ENCODE measurements at regions not wholly inside any gene's neighbourhood (a gene's known extent, or its start where the extent isn't known, plus 50 kb on each side); places are given as distances from the start of the nearest gene placed in this dataset.

DNA sequence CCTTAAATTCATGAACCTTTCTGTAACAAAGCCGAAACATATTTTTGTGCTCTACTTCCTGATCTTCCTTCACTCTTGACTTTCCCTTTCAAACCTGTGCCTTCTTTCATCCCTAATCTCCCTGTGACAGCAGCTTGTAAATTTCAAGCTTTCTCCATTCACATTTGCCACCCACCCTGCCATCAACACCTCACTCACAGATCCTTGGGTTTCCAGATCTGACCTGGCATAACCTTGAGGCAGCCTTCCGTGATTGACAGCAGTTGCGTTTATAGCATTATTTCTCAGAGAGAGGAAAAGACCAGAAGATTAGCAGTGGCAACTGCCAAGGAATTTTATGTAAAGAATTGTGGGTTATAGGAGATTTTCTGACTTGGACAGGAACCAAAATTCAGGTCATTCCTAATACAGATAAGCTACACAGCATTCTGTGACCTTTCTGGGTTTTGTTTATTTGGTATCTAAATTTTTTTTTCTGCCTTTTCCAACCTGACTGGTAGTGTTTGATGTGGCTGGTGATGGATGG is 260.0 kb downstream of the NR2F1-AS1 start:
- no peak for DNase-seq (ENCODE audit: low read depth in 2 of 3, low spot score in 1 of 3)

DNA sequence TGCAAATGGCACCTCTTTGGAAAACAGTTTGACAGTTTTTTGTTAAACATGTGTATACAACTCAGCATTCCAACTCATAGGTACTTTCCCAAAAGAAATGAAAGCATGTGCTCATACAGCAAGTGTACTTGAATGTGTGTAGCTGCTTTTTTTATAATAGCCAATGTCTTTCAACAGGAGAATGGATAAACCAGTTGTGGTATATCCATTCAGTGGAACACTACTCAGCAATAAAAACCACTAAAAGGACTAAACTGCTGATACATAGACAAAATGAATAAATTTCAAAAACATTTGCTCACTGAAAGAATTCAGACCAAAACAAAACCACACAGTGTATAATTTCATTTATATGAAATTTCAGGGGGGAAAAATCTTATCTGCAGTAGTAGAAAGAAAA is 267.3 kb downstream of the NR2F1-AS1 start:
- DNase-seq (ENCODE audit: low read depth in 2 of 3, low spot score in 1 of 3) = no peak

DNA sequence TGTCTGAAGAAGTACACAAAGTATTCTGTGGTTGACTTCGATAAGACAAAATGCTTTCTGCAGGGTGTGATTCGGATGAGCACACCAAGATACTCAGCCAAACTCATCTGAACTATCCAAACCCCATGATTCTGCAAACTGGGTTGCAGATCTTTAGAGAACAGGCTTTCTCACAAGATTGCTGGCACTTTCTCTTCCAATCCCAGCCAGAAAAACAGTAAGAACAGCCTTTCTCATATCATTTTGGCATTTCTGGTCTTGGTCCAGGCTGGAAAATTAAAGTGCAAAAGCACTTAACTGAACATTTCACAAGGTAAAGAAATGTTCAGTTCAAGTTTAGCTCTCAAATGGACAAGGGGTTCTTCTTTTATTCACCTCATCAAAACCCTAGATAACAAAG is 269.1 kb downstream of the NR2F1-AS1 start:
- DNase-seq (ENCODE audit: low read depth in 2 of 3, low spot score in 1 of 3) = no peak

DNA sequence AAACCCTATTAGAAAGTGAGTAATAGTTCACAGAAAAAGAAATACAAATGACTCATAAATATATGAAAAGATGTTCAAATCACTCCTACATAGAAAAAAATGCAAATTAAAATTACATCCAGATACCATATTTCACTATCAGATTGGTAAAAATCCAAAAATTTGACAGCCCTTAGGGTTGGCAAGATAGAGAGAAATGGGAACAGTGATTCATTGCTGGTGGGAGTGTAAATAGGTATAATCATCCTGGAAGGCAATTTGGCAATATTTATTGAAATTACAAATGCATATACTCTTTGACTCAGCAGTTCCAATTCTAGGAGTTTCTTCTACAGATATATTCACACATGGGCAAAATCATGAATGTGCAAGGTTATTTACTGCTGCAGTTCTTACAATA is 273.5 kb downstream of the NR2F1-AS1 start:
- no peak for DNase-seq (ENCODE audit: low read depth in 2 of 3, low spot score in 1 of 3)

DNA sequence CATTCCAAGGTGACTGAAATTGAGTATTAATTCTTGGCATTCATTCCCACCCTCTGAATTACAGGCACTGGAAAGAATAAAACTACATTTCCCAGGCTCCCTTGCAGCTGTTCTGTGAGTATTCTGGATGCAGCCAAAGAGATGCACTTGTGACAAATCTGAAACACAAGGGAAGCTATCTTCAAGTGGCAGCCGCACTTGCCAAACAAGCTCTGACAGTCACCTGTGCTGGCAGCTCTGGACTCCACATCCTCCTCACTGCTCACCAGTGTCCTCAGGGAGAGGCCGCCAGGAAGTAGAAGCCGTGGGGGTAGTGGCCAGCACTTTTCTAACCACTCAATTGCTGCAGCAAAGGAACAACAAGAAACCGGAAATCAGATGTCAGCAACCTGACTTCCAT is 275.0 kb downstream of the NR2F1-AS1 start:
- DNase-seq (ENCODE audit: low read depth in 2 of 3, low spot score in 1 of 3) = no peak

DNA sequence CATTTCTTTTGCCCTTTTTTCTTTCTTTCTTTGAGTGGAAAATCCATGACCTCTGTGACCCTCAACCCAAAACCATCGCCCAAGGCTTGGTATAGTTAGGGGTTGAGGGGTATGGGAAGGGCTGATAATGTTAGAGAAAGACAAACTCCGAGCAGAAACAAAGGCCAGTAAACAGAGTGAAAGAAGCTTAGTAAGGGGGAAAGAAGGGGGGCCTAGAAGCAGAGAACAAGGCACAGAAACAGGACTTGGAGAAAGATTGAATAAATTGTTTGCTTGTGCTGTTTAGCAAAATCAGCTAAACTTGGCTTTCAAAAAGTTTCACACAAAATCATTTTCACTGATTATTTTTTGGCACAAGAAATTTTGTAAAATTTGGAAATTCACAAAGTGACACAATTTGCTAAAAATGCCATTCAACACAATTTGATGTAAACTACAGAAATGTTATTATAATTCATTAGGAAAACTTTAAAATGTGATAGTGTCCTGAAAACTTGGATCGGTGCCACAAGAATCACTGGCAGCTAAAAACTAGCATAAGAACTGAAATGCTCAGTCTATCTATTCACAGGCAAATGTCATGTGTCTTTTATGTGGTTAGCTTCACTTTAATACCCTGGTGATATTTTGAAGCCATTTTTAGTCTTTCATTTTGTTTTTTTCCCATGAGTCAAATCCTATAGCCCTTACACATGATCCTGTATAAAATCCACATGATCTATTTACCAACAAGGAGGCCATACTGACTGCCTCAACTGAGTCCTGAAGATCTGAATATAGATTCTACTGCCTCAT is 276.4 kb downstream of the NR2F1-AS1 start:
- DNase-seq (ENCODE audit: low read depth in 2 of 3, low spot score in 1 of 3) = no peak

DNA sequence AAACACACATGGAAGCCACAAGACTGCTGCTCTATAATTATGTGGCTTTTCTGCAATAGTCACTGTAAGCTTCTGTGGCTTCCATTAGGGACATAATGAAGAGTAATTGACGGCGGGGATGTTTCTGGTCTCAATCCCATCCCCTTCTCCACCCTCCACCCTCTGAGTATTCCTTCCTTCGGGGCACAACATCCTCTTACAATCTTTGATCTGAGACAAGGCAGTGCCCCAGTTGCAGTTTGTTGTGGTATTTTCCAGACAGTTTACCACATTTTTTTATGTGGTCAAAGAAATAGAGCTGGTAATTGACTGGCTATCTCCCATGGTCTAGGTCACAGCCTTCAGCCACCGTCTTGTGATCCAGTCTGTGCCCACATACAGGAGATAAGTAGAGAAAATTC is 277.7 kb downstream of the NR2F1-AS1 start:
- DNase-seq (ENCODE audit: low read depth in 2 of 3, low spot score in 1 of 3) = no peak

DNA sequence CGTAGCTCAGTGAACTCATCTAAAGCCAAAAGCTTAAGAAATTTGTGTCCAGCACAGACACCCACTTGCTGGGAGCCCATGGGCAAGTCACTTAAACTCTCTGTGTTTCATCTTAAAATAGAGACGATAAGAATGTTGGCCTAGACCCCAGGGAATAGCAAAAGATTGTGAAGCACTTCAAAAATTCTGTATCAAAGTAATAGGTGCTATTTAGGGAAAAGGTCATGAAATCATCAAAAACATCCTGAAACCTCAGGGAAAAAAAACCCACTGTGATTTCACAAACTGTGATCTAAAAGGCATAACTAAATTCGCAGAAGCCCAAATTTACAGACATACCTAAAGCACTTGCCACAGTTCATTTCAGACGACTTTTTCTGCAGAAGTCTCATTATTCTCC is 278.3 kb downstream of the NR2F1-AS1 start:
- no peak for DNase-seq (ENCODE audit: low read depth in 2 of 3, low spot score in 1 of 3)

DNA sequence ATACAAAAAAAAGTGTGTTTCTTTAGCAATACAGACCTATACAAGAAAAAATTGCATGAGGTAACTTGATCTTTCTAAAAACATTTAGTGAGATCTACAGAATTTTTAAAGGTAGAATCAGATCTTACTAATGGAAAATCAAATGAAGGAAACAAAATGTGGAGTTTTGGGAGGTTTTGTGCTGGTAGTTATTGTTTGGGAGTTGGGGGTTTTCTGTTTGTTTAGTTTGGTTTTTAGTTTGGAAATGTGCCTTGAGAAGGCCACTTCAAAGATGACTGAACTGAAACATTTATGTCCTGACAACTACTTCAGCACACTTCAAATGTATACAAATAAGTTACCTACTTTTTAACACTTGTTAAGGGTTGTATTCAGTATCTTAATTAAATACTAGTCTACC is 280.1 kb downstream of the NR2F1-AS1 start:
- DNase-seq (ENCODE audit: low read depth in 2 of 3, low spot score in 1 of 3) = no peak

DNA sequence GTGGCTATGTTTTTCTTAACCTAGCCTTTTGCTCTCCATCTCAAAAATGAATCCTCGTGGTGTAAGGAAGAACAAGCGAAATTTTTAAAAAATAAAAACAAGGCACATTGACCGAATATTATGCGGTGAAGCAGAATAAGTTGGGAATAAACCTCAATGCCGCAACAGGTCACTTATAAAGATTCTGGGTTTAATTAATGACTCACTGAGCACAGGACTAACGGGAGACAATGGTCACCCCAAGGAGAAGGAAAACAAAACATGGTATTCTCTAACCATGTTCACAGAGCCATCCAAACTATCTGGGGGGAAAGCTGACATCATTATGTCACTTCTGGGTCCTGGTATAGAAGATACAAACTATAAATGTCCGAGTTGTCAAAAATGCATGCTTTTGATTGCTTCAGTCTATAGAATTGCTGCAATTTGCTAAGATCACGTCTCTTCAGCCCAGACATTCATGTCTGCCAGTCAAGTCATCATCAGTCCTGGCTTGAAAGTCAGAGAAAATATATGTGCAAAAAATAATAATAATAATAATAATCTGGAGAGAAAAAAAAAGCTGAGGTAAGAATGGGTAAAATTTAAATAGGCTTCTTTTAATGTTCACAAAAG is 280.6 kb downstream of the NR2F1-AS1 start:
- no peak for DNase-seq (ENCODE audit: low read depth in 2 of 3, low spot score in 1 of 3)

DNA sequence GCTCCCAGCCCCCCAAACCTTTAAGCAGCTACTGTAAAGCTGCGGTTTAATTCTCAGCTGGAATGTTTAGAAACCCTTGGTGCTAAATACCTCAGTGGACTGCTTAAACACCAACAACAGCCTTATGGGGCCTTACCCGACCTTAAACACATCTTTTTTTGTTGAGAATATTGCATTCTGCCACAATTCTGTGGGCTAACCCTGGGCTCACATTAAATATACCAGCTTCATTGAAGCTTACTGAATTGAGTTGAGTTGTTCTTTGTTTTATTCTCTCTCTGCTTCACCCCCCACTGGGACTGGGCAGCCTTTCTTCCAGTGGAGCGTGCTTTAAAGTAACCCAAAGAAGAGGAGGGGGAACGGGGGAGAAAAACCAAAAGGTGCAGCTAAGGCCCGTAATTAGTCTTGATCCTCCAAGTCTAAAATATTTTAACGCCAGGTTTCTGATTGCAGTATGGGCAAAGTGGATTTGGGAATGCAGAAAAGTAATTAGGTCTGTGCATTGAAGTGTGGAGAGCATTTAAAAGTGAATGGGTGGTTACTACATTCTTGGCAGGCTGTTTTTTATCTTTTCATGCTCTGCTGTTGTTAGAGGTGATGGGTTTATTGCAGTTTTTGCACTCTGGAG is 281.2 kb downstream of the NR2F1-AS1 start:
- no peak for DNase-seq (ENCODE audit: low read depth in 2 of 3, low spot score in 1 of 3)

DNA sequence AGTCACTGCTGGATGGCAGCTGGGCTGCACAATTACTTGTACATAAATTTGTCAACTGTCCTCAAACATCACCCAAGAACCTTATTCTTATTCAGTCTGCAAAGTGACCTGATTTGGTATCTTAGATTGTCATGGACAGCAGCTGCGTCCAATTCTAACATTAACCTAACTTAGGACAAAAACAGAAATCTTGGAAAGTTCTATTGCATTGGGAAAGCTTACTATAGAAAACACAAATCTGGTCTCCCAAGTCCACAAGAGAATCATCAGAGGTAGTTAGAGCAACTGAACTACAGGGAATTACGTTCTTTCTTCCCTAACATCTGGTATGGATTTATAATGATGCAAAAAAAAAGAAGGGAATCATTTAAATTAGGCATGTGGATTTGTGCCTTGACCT is 283.9 kb downstream of the NR2F1-AS1 start:
- no peak for DNase-seq (ENCODE audit: low read depth in 2 of 3, low spot score in 1 of 3)

DNA sequence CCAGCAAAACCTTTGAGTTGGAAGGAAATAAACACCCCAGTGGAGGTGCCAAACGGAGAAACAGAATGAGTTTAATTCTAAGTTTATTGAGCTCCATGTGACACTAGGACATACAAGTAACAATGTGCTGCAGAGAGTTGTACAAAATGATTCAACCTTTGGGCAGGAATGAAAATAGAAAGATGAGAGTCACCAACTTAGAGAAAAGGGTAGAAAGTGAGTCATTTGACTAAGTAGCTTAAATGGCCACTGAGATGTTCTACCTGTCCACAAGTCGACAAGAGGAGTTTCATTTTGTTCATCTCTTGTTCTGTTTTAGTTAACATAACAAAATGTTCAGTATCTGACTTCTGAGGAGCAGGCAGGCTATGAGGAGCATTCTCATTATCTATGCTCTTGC is 284.7 kb downstream of the NR2F1-AS1 start:
- DNase-seq (ENCODE audit: low read depth in 2 of 3, low spot score in 1 of 3) = no peak

DNA sequence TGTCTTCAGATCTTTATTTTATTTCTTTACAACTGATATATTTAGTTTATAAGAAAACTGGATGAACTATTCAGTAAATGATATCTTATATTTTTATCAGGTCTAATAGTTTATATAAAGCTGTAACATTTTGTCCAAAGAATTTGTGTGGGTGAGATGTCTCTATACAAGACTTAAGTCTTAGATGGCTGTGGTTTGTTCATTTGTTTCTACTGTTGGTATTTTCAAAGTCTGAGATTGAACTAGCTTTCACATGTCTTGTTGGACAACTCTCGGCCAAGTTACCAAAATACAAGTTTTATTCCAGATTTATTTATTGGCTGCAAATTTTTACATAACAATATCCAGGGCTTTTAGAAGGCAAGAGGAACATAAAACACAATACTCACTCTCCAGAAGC is 286.0 kb downstream of the NR2F1-AS1 start:
- no peak for DNase-seq (ENCODE audit: low read depth in 2 of 3, low spot score in 1 of 3)

DNA sequence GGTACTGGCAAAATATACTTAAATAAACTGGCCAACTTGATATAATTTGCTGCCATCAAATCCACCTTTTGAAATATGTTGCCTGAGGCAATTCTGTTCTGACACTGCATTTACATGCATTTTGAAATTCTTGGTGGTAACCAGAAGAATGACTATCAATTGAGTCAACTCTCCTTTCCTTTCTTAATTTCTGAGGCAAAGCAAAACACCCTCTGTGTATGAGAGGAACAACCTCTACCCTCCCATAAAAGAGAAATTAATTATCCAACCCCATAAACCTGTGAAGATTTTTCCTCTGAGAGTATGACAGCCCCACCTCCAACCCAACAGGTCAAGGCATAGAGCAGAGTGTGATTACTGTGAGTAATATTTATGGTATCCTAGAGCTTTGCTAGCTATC is 286.8 kb downstream of the NR2F1-AS1 start:
- no peak for DNase-seq (ENCODE audit: low read depth in 2 of 3, low spot score in 1 of 3)

DNA sequence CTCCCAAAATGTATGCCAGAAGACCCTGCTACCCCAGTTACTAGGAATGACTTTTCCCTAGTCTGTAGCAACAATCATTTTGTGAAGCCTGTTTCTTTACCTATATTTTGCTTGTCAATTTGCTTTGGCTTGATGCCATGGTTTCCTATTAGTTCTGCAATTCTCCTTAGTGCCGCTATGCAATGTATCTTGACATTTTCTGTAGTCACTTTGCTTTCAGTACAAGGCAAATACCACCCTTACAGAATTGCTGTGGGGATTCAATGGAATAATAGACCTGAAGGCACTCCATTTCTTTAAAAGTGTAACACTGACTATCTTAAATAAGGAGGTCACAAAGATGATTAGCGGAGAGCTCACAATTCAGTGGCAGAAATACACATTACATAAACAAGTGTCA is 291.1 kb downstream of the NR2F1-AS1 start:
- DNase-seq (ENCODE audit: low read depth in 2 of 3, low spot score in 1 of 3) = no peak

DNA sequence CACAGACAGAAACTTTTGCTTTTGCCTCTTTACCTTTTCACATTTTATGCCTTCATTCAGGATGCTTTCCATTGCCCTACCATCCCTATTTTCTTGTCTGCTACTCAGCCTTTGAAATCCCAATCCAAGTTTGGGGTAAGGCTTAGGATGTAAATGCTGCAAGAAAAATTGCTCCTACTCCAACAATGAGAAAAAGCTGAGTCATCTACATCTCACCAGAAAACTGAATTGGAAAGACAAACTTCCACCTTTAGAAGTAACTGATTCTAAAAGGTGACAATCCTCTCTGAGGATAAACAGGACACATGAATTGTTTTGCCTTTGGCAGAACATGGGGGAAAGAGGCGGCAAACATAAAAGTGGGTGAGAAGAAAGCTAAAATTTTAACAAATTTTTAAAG is 295.6 kb downstream of the NR2F1-AS1 start:
- no peak for DNase-seq (ENCODE audit: low read depth in 2 of 3, low spot score in 1 of 3)

DNA sequence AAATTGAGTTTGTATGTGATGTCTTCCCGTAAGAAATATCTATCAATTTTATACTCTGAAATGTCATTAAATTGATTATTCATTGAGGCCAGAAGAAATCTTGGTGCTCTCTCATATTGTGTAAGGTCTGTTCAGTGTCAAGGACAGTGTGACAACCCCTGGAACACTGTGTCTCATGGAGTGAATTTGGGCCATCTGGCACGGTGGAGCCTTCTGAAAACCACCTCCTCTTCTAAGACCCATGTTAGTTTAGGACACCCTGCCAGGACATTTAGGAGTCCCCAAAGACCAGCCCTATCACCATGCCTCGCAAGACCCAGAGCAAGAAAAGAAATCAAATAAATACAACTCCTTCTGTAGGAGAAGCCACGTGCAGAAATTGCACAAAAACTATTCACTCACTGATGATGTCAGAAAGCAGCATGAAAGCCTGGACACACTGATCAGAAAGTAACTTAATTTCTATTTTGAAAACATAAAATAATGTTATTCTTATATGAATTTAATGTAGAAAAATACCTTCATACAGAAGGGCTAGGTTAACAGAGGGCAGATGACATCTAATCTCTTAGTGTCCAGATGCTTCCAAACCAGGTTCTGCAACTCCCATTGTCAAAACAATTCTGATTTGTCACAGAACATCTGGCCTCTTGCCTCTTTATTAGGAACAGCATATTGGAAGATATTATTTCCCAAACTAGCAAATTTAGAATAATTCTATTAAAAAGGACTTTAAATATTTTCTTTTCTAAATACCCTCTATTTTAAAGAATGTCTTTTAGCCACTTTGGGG is 298.8 kb downstream of the NR2F1-AS1 start:
- DNase-seq (ENCODE audit: low read depth in 2 of 3, low spot score in 1 of 3) = no peak

DNA sequence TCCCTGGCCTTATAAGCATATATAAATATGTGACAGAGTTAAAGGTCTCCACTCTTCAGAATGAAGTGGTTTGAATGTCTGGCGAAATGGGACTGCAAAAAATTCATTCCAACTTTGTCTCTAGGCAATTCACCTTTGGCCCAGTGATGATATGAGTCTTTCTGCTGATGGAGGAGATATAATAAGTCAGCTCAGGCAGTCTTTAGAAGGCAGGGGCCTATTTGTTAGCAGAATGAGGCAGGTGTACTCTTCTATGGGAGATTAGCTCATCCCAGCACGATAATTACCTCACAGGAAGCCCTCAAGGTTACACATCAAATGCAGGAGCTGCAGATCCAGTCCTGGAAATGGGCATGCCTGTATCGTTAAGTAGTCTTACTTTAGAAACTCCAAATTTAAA is 300.5 kb downstream of the NR2F1-AS1 start:
- no peak for DNase-seq (ENCODE audit: low read depth in 2 of 3, low spot score in 1 of 3)

DNA sequence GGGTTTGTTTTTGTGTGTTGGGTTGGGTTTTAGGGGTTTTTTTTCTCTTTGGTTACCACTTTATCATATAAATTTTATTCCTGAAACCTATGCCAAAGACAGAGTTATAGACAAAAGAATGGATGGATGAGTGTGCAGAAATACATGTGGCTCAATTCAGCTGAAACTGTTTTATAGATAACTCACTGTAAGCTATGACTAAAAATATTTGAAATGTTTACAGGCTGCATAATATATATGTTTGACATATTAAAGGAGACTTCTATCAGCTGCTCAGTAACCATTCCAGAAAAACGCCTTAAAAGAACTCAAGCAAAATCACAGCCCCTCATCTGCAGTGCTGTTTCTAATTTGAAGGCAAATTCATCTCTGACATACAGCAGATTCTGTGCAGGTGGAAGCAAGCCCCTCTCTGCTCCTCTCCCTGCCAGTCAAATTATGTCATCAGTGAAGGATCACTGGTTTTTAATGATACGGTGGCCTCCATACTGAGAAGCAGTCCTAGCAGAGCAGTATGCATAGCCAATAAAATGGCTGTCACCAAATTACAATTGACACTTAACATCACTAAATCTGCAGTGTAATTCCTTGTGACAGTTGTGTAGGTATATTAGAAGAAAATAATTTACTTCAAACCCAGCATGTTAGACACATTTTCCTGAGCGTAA is 301.6 kb downstream of the NR2F1-AS1 start:
- DNase-seq (ENCODE audit: low read depth in 2 of 3, low spot score in 1 of 3) = no peak

DNA sequence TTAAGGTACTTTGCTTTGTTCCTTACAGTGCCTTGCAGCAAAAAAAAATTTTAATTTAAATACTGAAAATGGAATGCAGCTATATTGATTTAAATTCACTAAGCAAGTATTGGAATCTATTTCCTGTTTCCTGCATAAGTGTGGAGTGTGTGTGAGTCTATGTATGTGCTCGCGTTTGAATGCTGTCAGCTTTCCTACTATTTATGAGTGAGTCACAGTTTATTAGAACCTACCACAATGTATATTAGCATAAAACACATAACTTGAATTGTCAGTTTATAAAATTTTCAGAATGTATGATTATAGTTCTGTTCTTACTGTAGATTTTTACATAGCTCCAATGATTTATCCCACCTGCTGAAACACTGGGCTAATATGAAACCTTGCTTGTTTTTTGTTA is 302.1 kb downstream of the NR2F1-AS1 start:
- DNase-seq (ENCODE audit: low read depth in 2 of 3, low spot score in 1 of 3) = no peak

All from stimulated activated CD4-positive, alpha-beta T cell treated with anti-CD3 and anti-CD28 coated beads, Interleukin-12 subunit alpha, Interleukin-12 subunit beta, amount 100 ng/mL, for 48 hours (primary cell).